ENCODE measurements at regions not wholly inside any gene's neighbourhood (a gene's known extent, or its start where the extent isn't known, plus 50 kb on each side); places are given as distances from the start of the nearest gene placed in this dataset.

- H3K27ac ChIP-seq = no peak overlapping the region
- no peak for DNase-seq
- TF ChIP-seq POLR2A (IDR thresholded peaks at IDR 0.05) (no peak), POLR2AphosphoS5 (IDR thresholded peaks at IDR 0.05) (no peak)
- TF ChIP-seq, protein P1, sequence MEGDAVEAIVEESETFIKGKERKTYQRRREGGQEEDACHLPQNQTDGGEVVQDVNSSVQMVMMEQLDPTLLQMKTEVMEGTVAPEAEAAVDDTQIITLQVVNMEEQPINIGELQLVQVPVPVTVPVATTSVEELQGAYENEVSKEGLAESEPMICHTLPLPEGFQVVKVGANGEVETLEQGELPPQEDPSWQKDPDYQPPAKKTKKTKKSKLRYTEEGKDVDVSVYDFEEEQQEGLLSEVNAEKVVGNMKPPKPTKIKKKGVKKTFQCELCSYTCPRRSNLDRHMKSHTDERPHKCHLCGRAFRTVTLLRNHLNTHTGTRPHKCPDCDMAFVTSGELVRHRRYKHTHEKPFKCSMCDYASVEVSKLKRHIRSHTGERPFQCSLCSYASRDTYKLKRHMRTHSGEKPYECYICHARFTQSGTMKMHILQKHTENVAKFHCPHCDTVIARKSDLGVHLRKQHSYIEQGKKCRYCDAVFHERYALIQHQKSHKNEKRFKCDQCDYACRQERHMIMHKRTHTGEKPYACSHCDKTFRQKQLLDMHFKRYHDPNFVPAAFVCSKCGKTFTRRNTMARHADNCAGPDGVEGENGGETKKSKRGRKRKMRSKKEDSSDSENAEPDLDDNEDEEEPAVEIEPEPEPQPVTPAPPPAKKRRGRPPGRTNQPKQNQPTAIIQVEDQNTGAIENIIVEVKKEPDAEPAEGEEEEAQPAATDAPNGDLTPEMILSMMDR (IDR thresholded peaks at IDR 0.05 in 8 of 11, conservative IDR thresholded peaks at IDR 0.05 in 3 of 11) = no peak
- 64 to 89% (median 80%) methylated on average over 5 of the region's 5 CpGs for WGBS, 5 donors
- peaks cover 0 to 10% (median 0%) of the 10 kb centered on the region in 8 donors for H3K9me3 ChIP-seq
- H3K27me3 ChIP-seq (replicated peaks in 1 of 7) = no peaks in the 10 kb centered on the region
- intact Hi-C loops (cut with DNase I; ENCODE audit: low total_unique reads) = no loop called here
- H3K4me3 ChIP-seq = no peak overlapping the region
- H3K4me1 ChIP-seq = peaks cover 0 to 13% (median 5%) of the 10 kb centered on the region in 6 donors
- no peaks in the 10 kb centered on the region for H3K36me3 ChIP-seq
Observed at GRCh38 chrX:15906041-15906943, 51.7 kb upstream of the AP1S2 start.

Small RNAs in the stretch of these regions (small RNA-seq; reads per million reads assigned to genes)
- gene RNU5F-7P = 0 reads per million in 4 donors
